ENCODE measurements at regions not wholly inside any gene's neighbourhood (a gene's known extent, or its start where the extent isn't known, plus 50 kb on each side); places are given as distances from the start of the nearest gene placed in this dataset.
"Not testable (repeated sequence)": the region's sequence is repeated elsewhere in the genome, so short reads cannot be mapped to it uniquely, and the experiment has no call there.

GRCh38 chr2:82498777-82499443 lies 1960.2 kb downstream of the SUCLG1 start:
- no peak for DNase-seq (ENCODE audit: low read depth in 2 of 3, low spot score in 2 of 3)

DNA sequence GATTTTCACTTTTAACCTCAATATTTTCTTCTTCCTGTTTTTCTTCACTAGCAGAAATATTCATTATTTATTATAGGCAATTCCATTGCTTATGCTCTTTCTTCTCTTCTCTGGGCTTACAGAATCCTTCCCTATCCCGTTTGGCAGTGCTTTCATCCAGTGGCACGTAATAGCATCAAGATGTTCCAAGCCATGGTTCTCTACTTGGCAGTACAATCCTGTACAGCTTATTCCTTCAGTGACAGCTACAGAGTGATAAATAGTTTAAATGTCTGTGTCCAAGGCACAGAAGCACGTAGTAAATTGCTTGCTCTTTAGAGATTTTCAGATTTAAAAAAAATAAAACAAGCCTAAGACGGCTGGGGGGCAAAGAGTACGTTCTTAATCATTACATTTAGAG lies 1964.3 kb downstream of the SUCLG1 start:
- no peak for DNase-seq (ENCODE audit: low read depth in 2 of 3, low spot score in 2 of 3)

DNA sequence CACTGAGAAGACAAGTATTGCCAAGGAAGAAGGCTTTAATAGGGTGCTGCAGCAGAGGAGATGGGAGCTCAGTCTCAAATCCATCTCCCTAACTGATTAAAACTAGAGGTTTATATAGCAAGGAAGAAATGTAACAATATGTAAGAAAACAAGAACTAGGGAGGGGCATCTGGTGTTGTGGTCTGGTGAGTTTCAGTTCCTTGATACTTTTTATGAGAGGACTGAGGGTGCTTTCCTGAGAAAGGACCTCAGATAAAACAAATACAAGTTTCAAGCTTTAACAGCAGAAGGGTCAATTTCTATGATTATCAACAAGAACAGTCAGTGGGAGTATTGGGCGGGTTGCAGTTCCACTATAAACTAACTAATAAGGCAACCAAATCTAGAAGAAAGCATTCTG lies 1967.5 kb downstream of the SUCLG1 start:
- DNase-seq (ENCODE audit: low read depth in 2 of 3, low spot score in 2 of 3), result no peak

DNA sequence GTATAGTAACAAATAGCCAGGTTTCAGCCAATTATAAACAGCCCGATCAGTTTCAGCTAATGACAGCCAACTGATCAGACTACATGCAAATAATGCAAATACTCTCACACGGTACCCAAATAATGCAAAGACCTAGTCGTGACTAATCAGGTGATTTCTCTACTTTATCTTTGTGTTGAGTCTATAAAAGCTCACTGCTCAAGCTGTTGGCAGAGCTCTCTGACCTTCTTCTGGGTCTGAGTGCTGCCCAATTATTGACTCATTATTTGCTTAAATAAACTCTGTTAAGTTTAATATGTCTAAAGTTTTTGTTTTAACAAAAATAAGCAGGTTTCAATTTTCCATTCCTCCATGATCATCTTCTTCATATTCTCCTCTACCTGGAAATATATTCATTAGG lies 1971.7 kb downstream of the SUCLG1 start:
- DNase-seq (ENCODE audit: low read depth in 2 of 3, low spot score in 2 of 3), result no peak

- DNase-seq (ENCODE audit: low read depth in 2 of 3, low spot score in 2 of 3), result no peak
Measured at GRCh38 chr2:82485701-82486100, 1973.4 kb downstream of the SUCLG1 start.

DNA sequence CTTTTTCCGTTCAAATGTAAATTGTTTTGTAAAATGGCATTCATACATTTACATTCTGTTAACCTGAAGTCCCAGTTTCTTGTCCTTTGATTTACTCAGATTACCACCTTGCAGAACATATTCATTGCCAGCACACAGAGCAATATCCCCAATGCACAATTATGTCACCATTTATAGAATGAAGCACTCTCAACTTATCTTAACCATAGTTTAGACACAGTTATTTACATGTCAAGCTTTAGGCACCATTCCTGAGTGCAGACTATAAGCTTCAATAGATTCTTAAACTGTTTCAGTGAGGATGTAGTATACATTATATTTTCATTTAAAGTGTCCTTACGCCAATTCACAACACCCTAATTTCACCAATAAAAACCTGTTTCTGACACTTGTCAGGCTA lies 1977.9 kb downstream of the SUCLG1 start:
- no peak for DNase-seq (ENCODE audit: low read depth in 2 of 3, low spot score in 2 of 3)

GRCh38 chr2:82478641-82479040 lies 1980.4 kb downstream of the SUCLG1 start:
- DNase-seq (ENCODE audit: low read depth in 2 of 3, low spot score in 2 of 3), result no peak

DNA sequence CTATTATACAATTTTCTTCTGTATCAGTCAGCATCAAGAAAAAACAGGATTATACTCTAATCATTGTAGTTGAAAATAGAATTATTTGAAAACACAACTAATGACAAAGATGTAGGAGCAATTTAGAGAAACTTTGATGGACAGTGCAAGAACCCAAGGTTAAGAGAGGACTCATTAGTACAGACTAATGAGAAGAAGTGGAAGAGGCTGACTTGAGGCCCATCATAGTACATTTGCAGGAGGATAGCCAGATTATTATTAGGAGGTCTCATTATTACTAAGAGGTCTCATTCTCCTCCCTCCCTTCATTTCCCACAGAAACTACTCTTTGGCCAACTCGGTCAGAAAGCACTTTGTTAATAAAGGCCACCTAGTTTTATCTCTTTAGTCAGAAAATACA lies 1983.0 kb downstream of the SUCLG1 start:
- DNase-seq (ENCODE audit: low read depth in 2 of 3, low spot score in 2 of 3), result no peak

GRCh38 chr2:82428251-82428650 lies 2030.8 kb downstream of the SUCLG1 start:
- no peak for DNase-seq (ENCODE audit: low read depth in 2 of 3, low spot score in 2 of 3)

- DNase-seq (ENCODE audit: low read depth in 2 of 3, low spot score in 2 of 3), result no peak
Measured at GRCh38 chr2:82412021-82412420, 2047.1 kb downstream of the SUCLG1 start.

GRCh38 chr2:82411071-82411470 lies 2048.0 kb downstream of the SUCLG1 start:
- DNase-seq (ENCODE audit: low read depth in 2 of 3, low spot score in 2 of 3), result no peak

DNA sequence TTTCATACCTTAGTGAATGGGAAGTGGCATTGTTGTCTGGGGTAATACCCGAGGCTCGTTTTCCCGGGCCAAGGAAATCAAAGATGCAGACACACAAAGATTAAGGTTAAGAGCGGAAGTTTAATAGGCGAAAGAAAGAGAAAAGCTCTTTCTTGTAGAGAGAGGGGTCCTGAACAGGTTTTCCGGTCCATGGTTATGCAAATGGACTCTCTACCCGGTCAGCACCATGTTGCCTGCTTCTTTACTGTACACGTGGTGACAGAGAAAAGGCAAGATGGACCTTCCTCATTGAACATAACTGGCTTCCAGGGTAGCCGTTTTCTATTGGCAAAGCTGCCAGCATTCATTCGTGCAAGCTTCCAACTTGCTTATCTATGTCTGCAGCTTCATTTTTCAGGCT lies 2063.5 kb downstream of the SUCLG1 start:
- no peak for DNase-seq (ENCODE audit: low read depth in 2 of 3, low spot score in 2 of 3)

DNA sequence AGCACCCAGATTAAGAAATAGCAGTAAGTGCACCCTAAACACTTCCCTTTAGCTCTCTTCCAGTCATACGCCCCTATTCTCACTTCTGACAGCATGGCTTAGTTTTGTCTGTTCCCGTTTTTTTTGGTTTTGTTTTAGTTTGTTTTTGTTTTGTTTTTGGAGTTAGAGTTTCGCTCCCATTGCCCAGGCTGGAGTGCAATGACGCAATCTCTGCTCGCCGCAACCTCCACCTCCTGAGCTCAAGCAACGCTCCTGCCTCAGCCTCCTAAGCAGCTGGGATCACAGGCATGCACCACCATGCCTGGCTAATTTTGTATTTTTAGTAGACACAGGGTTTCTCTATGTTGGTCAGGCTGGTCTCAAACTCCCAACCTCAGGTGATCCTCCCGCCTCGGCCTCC lies 2067.7 kb downstream of the SUCLG1 start:
- no peak for DNase-seq (ENCODE audit: low read depth in 2 of 3, low spot score in 2 of 3)

DNA sequence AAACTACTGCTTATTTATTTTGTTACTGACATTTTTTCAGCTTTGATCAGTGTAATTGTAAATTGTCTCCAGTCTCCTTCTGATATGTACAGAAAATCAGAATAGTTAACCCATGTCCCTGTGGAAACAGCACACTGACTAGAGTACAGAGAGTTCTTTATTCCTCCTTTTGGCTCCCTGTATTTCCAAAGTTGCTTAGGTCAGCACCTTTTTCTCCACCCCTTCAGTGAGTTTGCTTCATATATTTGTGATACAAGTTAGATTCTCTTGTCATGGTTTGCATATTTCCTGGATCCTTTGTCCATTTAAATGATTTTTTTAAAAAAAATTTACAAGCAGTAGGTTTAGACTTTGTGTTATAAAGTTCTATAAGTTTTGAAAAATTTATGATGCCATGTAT lies 2051.1 kb upstream of the LRRTM1 start:
- no peak for DNase-seq (ENCODE audit: low read depth in 2 of 3, low spot score in 2 of 3)

- no peak for DNase-seq (ENCODE audit: low read depth in 2 of 3, low spot score in 2 of 3)
Measured at GRCh38 chr2:82345910-82346309, 2041.4 kb upstream of the LRRTM1 start.

DNA sequence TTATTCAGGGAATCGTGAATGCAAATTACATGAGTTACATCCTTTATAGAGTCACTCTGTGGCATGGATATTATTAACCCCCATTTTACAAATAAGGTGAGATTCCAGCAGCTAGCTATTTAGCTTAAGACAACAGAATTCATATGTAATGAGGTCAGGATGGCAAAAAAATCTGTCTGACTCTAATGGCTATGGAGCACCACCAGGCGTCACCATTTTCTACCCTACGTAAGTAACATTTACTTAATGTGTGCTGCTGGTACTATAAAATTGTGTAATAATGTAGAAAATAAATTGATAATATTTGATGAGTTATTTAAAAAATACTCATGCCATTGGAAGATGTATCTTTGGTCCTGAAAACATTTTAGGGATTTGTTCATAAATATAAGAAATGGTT lies 2040.1 kb upstream of the LRRTM1 start:
- DNase-seq (ENCODE audit: low read depth in 2 of 3, low spot score in 2 of 3), result no peak

- DNase-seq (ENCODE audit: low read depth in 2 of 3, low spot score in 2 of 3), result no peak
Measured at GRCh38 chr2:82342356-82342755, 2037.8 kb upstream of the LRRTM1 start.

GRCh38 chr2:82340578-82341053 lies 2036.1 kb upstream of the LRRTM1 start:
- DNase-seq (ENCODE audit: low read depth in 2 of 3, low spot score in 2 of 3), result no peak

DNA sequence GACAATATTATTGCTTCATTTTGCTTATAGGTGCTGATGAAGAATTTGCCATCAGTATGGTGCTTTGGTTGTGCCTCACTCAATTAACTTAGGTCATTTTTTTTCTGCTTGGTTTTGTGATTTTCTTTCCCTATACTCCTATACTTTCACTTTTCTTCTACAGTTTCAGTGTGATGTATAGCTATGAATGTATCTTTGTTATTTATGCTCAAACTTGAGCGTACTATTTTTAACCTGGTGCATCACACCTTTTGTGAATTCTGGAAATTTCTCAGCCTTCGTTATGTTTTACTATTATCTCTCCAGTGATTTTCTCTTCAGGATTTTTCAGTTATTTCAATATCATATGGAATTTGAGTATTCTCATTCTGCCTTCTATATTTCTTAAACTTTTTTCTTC lies 2035.3 kb upstream of the LRRTM1 start:
- no peak for DNase-seq (ENCODE audit: low read depth in 2 of 3, low spot score in 2 of 3)

- DNase-seq (ENCODE audit: low read depth in 2 of 3, low spot score in 2 of 3), result no peak
Measured at GRCh38 chr2:82333697-82334096, 2029.1 kb upstream of the LRRTM1 start.

GRCh38 chr2:82330155-82330554 lies 2025.6 kb upstream of the LRRTM1 start:
- no peak for DNase-seq (ENCODE audit: low read depth in 2 of 3, low spot score in 2 of 3)

DNA sequence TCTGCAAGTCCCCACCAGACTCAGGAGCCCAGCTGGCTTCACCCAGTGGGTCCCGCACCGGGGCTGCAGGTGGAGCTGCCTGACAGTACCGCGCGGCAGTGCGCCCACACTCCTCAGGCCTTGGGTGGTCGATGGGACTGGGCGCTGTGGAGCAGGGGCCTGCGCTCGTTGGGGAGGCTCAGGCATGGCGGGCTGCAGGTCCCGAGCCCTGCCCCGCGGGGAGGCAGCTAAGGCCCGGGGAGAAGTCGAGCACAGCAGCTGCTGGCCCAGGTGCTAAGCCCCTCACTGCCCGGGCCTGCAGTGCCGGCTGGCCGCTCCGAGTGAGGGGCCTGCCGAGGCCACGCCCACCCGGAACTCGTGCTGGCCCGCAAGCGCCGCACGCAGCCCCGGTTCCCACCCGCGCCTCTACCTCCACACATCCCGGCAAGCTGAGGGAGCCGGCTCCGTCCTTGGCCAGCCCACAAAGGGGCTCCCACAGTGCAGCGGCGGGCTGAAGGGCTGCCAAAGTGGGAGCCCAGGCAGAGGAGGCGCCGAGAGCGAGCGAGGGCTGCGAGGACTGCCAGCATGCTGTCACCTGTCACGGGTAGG lies 2021.7 kb upstream of the LRRTM1 start:
- DNase-seq (ENCODE audit: low read depth in 2 of 3, low spot score in 2 of 3), result not testable (repeated sequence)

GRCh38 chr2:82320296-82320695 lies 2015.7 kb upstream of the LRRTM1 start:
- no peak for DNase-seq (ENCODE audit: low read depth in 2 of 3, low spot score in 2 of 3)
